Karpas-422 (cell line): ENCODE measurements at regions not wholly inside any gene's neighbourhood (a gene's known extent, or its start where the extent isn't known, plus 50 kb on each side); places are given as distances from the start of the nearest gene placed in this dataset.

ENCODE experiments used
- DNase-seq: peaks from one replicate; pipeline ENCODE4 v3.0.0-alpha.2; 2015
- H2AFZ ChIP-seq: fragments of 200-600 bp; sonication (generic); 2 replicates; pipeline ENCODE4 v1.6.1; 2014; ENCODE audit warnings: antibody characterized with exemption, low read length, mixed read lengths
- H3K27ac ChIP-seq: fragments of 200-600 bp; sonication (generic); 2 replicates; pipeline ENCODE4 v1.5.1; 2014; ENCODE audit warnings: mild to moderate bottlenecking, low read length, moderate library complexity
- H3K27me3 ChIP-seq: fragments of 200-600 bp; sonication (generic); 2 replicates; pipeline ENCODE4 v1.6.1; 2014; ENCODE audit warnings: low read length, mixed read lengths
- H3K36me3 ChIP-seq: fragments of 200-600 bp; sonication (generic); 2 replicates; pipeline ENCODE4 v1.6.1; 2014; ENCODE audit warnings: low read length, mixed read lengths; ENCODE audit not compliant: insufficient read depth
- H3K4me1 ChIP-seq: fragments of 200-600 bp; sonication (generic); 2 replicates; pipeline ENCODE4 v1.6.1; 2014; ENCODE audit warnings: mild to moderate bottlenecking, low read length, mixed read lengths
- H3K4me2 ChIP-seq: fragments of 200-600 bp; sonication (generic); 2 replicates; pipeline ENCODE4 v1.6.1; 2014; ENCODE audit warnings: low read length, low read depth, mild to moderate bottlenecking; ENCODE audit not compliant: poor library complexity, severe bottlenecking
- H3K4me3 ChIP-seq: fragments of 200-600 bp; sonication (generic); 2 replicates; pipeline ENCODE4 v1.5.1; 2014; ENCODE audit warnings: mild to moderate bottlenecking, antibody characterized with exemption, low read length, mixed read lengths
- H3K79me2 ChIP-seq: fragments of 200-600 bp; sonication (generic); 2 replicates; pipeline ENCODE4 v1.6.1; 2014; ENCODE audit warnings: mild to moderate bottlenecking, low read length, mixed read lengths
- H3K9ac ChIP-seq: fragments of 200-600 bp; sonication (generic); 2 replicates; pipeline ENCODE4 v1.6.0; 2014; ENCODE audit warnings: low read length
- H3K9me2 ChIP-seq: fragments of 200-600 bp; sonication (generic), shearing (Covaris generic); replicated peaks from 2 replicates; pipeline ENCODE4 v1.6.0; 2014; ENCODE audit warnings: mild to moderate bottlenecking, low read length, moderate library complexity; ENCODE audit not compliant: insufficient read depth
- H3K9me3 ChIP-seq: fragments of 300-700, 200-600 bp; sonication (generic); 2 replicates; pipeline ENCODE4 v1.6.1; 2014; ENCODE audit warnings: low read length, mixed read lengths
- H4K20me1 ChIP-seq: fragments of 200-600 bp; sonication (generic); 2 replicates; pipeline ENCODE4 v1.6.1; 2014; ENCODE audit warnings: mild to moderate bottlenecking, antibody characterized with exemption, low read length, low read depth; ENCODE audit not compliant: insufficient read depth

DNA sequence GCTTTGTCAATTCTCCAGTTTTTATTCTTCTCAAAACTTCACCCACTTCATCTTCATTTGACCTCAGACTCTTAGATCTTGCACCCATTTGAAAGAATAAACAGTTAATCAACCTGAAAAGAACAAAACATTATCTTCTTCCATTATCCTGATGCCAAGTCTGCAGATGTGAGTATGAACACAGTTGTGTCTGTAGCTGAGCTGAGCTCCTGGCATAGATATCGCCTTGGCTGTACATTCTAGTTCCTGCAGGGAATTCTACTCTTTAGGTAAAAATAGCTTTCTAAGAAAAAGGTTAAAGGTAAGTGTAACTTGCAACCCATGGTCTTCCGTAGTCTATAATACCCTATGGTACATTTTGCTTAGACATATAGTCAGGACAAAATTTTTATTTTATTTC is 169.7 kb downstream of the KCNA5 start:
- Histone ChIP-seq H3K9me3 (no peaks in the 10 kb centered on the region), H3K9me2 (no peaks in the 10 kb centered on the region), H3K27me3 (no peaks in the 10 kb centered on the region), H3K36me3 (no peaks in the 10 kb centered on the region), H3K4me1 (no peaks in the 10 kb centered on the region), H3K4me2 (no peak overlapping the region), H3K4me3 (no peak overlapping the region), H3K79me2 (no peaks in the 10 kb centered on the region), H2AFZ (no peak overlapping the region), H3K27ac (no peak overlapping the region), H3K9ac (no peak overlapping the region), H4K20me1 (no peaks in the 10 kb centered on the region)
- no peak for DNase-seq

DNA sequence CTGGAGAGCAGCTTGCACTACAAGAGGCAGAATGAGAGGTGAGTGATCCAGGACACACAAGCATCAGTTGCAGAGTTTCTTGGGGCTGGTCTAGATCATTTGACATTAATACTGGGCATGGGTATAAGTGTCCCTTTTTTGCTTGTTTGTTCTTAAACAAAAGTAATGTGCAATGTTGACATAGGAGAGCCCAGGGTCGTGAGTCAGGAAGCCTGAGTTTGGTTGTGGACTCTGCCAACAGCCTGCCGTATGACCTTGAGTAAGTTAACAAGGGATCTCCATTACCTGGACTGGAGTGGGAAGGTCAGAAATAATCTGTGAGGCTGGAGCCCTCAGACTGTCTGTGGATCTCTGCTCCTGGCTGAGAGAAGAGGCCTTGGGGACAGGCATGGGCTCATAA is 170.3 kb downstream of the KCNA5 start:
- Histone ChIP-seq H3K27me3 (no peaks in the 10 kb centered on the region), H3K9me2 (no peaks in the 10 kb centered on the region), H3K9ac (no peak overlapping the region), H3K4me1 (no peaks in the 10 kb centered on the region), H3K27ac (no peak overlapping the region), H3K79me2 (no peaks in the 10 kb centered on the region), H4K20me1 (no peaks in the 10 kb centered on the region), H2AFZ (no peak overlapping the region), H3K9me3 (no peaks in the 10 kb centered on the region), H3K36me3 (no peaks in the 10 kb centered on the region), H3K4me2 (no peak overlapping the region), H3K4me3 (no peak overlapping the region)
- no peak for DNase-seq

DNA sequence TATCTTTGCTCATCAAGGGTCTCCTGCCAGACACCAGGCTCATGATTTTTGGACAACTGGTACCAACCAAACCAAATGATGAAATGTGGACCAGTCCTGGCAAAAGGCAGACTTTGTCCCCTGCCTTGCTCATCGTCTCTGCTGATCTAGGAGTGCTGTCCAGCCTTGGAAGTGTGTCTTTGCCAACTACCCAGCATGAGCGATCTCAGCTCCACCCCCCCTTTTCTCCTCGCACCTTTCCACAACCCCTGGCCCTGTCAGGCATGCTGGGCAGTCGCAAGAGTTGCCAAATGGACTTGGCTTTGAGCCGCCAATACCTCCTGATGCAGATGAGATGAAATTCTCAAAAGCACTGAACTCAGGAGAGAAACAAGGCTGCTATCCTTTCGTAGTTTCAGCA is 174.3 kb downstream of the KCNA5 start:
- Histone ChIP-seq H3K4me1 (no peaks in the 10 kb centered on the region), H3K4me2 (no peak overlapping the region), H4K20me1 (no peaks in the 10 kb centered on the region), H3K79me2 (no peaks in the 10 kb centered on the region), H3K9me2 (no peaks in the 10 kb centered on the region), H2AFZ (no peak overlapping the region), H3K36me3 (no peaks in the 10 kb centered on the region), H3K27me3 (no peaks in the 10 kb centered on the region), H3K4me3 (no peak overlapping the region), H3K27ac (no peak overlapping the region), H3K9me3 (no peaks in the 10 kb centered on the region), H3K9ac (no peak overlapping the region)
- DNase-seq, result no peak

DNA sequence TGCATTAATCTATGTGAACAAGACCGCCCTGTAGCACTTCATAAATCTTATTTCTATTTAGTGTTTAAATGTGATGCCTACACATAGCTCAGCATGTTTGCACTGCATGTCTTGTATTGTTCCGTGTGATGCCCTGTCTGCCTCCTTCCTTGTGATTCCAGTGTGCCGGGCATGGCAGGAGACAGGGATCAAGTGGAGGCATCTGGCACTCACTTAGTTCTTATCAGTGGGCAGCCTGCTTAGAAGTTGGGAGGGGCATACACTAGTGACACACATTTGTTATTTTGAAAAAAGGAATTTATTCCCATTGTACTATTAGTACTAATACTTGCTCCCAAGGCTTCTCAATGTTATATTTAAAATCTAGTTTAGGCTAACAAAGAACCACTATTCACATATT is 176.4 kb downstream of the KCNA5 start:
- Histone ChIP-seq H3K4me1 (no peaks in the 10 kb centered on the region), H3K9ac (no peak overlapping the region), H3K27ac (no peak overlapping the region), H3K9me2 (no peaks in the 10 kb centered on the region), H3K36me3 (no peaks in the 10 kb centered on the region), H4K20me1 (no peaks in the 10 kb centered on the region), H3K79me2 (no peaks in the 10 kb centered on the region), H3K9me3 (no peaks in the 10 kb centered on the region), H2AFZ (no peak overlapping the region), H3K4me2 (no peak overlapping the region), H3K4me3 (no peak overlapping the region), H3K27me3 (no peaks in the 10 kb centered on the region)
- no peak for DNase-seq

DNA sequence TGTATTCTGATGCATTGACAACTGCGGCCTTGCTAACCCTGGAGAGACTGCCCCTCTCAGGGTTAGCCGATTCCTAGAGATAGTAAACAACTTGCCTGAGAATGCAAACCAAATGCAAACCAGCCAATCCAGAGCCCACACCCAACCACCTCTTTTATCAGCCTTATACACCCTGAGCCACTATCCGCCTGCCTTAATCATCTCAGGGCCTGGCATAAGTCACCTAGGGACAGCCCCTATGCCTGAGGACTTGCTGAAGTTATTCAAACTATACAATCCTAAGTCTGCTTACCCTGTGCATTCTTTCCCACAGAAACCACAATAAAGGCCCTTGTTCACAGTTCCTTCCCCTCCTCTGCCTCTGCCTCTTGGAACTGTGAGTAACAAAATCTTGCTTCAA is 177.2 kb downstream of the KCNA5 start:
- no peaks in the 10 kb centered on the region for H3K79me2 ChIP-seq
- H3K4me1 ChIP-seq, result no peaks in the 10 kb centered on the region
- no peaks in the 10 kb centered on the region for H3K9me2 ChIP-seq
- DNase-seq, result no peak
- no peaks in the 10 kb centered on the region for H4K20me1 ChIP-seq
- no peaks in the 10 kb centered on the region for H3K9me3 ChIP-seq
- H3K27ac ChIP-seq, result no peak overlapping the region
- no peaks in the 10 kb centered on the region for H3K36me3 ChIP-seq
- H3K4me2 ChIP-seq, result no peak overlapping the region
- no peak overlapping the region for H2AFZ ChIP-seq
- H3K9ac ChIP-seq, result no peak overlapping the region
- H3K27me3 ChIP-seq, result no peaks in the 10 kb centered on the region
- H3K4me3 ChIP-seq, result no peak overlapping the region

DNA sequence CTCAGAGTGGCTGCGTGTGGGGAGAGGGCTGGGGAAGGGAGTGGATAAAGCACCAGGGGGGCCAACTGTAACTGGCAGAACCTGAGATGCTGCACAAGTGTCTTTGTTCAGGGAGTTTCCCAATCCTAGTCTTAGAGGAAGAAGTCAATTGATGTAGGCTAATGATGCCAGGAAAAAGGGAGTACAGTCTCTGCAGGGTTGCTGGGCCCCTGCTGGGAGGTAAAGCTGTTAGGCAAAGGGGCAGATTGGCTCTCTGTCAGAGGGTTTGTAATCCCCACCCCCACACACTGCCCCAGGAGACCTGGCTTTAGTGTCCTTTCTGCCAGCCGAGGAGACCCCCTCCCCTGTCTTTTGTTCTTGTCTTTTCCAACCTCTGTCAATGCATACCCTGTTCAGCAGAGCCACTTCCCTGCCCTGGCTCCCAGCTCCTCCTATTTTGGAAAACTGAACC is 178.4 kb downstream of the KCNA5 start:
- Histone ChIP-seq H2AFZ (no peak overlapping the region), H3K4me1 (no peaks in the 10 kb centered on the region), H3K79me2 (no peaks in the 10 kb centered on the region), H3K27me3 (no peaks in the 10 kb centered on the region), H3K27ac (no peak overlapping the region), H3K9ac (no peak overlapping the region), H3K9me3 (no peaks in the 10 kb centered on the region), H3K4me2 (no peak overlapping the region), H3K36me3 (no peaks in the 10 kb centered on the region), H3K4me3 (no peak overlapping the region), H4K20me1 (no peaks in the 10 kb centered on the region), H3K9me2 (no peaks in the 10 kb centered on the region)
- no peak for DNase-seq

DNA sequence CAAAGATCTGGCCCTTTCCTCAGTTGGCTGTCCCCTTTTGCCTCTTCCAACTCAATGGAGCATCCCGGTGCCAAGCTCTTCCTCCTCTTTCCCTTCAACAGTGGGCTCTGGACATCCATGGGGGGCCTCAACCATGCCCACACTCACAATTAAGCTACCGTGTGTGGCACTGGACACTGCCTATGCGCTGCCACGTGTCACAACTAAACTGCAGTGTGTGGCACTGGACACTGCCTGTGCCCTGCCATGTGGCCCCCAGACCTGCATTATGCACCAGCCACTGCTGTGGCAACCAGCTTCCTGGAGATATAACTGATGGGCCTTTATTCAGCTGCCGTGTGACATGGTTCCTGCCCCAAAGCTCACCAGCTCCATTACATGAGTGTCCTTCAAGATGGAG is 179.1 kb downstream of the KCNA5 start:
- Histone ChIP-seq H3K4me1 (no peaks in the 10 kb centered on the region), H3K27ac (no peak overlapping the region), H3K4me3 (no peak overlapping the region)

DNA sequence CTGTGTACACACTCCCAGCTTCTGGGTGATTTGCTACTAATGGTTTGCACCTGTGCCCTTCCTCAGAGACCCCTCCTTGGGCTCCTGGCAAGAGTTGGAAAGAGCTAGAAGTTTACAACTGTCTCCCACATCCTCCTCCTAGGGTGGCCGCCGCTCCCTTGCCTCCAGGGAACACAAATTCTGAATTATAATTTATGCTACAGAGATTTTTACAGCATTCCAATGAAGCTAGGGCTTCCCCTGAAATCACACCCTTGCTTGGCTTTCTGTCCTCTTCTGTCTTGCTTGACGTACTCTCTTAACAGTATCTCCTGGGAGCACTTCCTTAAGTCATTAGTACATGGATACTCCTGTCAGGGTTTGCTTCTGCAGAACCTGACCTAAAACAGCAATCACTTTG is 180.2 kb downstream of the KCNA5 start:
- Histone ChIP-seq H2AFZ (no peak overlapping the region), H3K9me2 (no peaks in the 10 kb centered on the region), H3K27ac (no peak overlapping the region), H3K9ac (no peak overlapping the region), H4K20me1 (no peaks in the 10 kb centered on the region), H3K4me1 (no peaks in the 10 kb centered on the region), H3K4me3 (no peak overlapping the region), H3K27me3 (no peaks in the 10 kb centered on the region), H3K79me2 (no peaks in the 10 kb centered on the region), H3K9me3 (no peaks in the 10 kb centered on the region), H3K36me3 (no peaks in the 10 kb centered on the region), H3K4me2 (no peak overlapping the region)
- no peak for DNase-seq

More for the DNA sequence above, 179.1 kb downstream of the KCNA5 start:
- Histone ChIP-seq H3K79me2 (no peaks in the 10 kb centered on the region), H3K36me3 (no peaks in the 10 kb centered on the region), H3K27me3 (no peaks in the 10 kb centered on the region), H3K4me2 (no peak overlapping the region), H3K9ac (no peak overlapping the region), H3K9me2 (no peaks in the 10 kb centered on the region), H2AFZ (no peak overlapping the region), H3K9me3 (no peaks in the 10 kb centered on the region), H4K20me1 (no peaks in the 10 kb centered on the region)
- no peak for DNase-seq

DNA sequence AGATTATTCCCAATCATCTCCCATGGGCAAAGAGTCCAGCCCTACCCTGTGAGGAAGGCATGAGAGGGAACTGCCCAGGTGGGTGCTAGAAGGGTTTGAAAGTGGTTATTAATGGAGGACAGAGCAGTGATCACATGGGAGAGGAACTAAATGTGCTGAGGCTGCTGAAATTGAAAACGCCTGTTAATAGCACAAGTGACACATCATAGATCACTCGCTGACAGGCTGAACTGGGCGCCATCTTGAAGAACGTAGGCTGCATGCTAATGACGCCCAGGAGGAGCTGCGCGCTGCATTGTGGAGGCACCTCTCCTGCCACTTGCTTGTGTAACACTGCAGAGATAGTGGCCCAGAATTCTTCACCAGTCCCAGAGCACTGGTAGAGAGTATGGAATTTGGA is 182.9 kb downstream of the KCNA5 start:
- H3K9ac ChIP-seq, result no peak overlapping the region
- no peak overlapping the region for H3K27ac ChIP-seq
- no peaks in the 10 kb centered on the region for H4K20me1 ChIP-seq
- no peak overlapping the region for H2AFZ ChIP-seq
- no peak for DNase-seq
- no peaks in the 10 kb centered on the region for H3K36me3 ChIP-seq
- no peaks in the 10 kb centered on the region for H3K27me3 ChIP-seq
- no peaks in the 10 kb centered on the region for H3K4me1 ChIP-seq
- no peaks in the 10 kb centered on the region for H3K9me2 ChIP-seq
- H3K4me3 ChIP-seq, result no peak overlapping the region
- H3K4me2 ChIP-seq, result no peak overlapping the region
- no peaks in the 10 kb centered on the region for H3K9me3 ChIP-seq
- no peaks in the 10 kb centered on the region for H3K79me2 ChIP-seq
